ENCODE measurements at regions not wholly inside any gene's neighbourhood (a gene's known extent, or its start where the extent isn't known, plus 50 kb on each side); places are given as distances from the start of the nearest gene placed in this dataset.
A peak's percentile ranks its signal among the peaks of the same experiment; 100 is the strongest.

- Histone ChIP-seq H3K36me3 (ENCODE audit: insufficient read depth, low read length, poor library complexity, severe bottlenecking) (no peaks in the 10 kb centered on the region), H3K9me3 (ENCODE audit: low read depth, low read length, poor library complexity, severe bottlenecking) (no peaks in the 10 kb centered on the region), H3K27ac (ENCODE audit: low read depth, low read length, poor library complexity, severe bottlenecking) (no peak overlapping the region), H3K4me1 (ENCODE audit: insufficient read depth, low read length, poor library complexity, severe bottlenecking) (no peaks in the 10 kb centered on the region), H3K27me3 (replicated peaks; ENCODE audit: insufficient read depth, low read depth, low read length, poor library complexity) (no peaks in the 10 kb centered on the region), H3K4me3 (ENCODE audit: low read depth, low read length, poor library complexity, severe bottlenecking) (no peak overlapping the region)
- intact Hi-C loops (cut with micrococcal nuclease; ENCODE audit: unreplicated experiment), result no loop called here
- TF ChIP-seq EZH2 (IDR thresholded peaks at IDR 0.05; ENCODE audit: borderline replicate concordance, low read depth, low read length, poor library complexity, severe bottlenecking) (no peak), CTCF (conservative IDR thresholded peaks at IDR 0.05; ENCODE audit: low read depth, low read length) (no peak)
- BruUV-seq (replicated peaks), result no TSS peak
- ChIA-PET POLR2A (ENCODE audit: low non-redundant PET) (no interaction called here), CTCF (no interaction called here)
- peak; percentile 25 for DNase-seq (ENCODE audit: low spot score)
Measured at GRCh38 chr3:99534951-99535704, 103.3 kb upstream of the COL8A1 start.

- peaks cover 8% of the 10 kb centered on the region for H3K4me1 ChIP-seq (ENCODE audit: insufficient read depth, low read length, poor library complexity, severe bottlenecking)
- TF ChIP-seq CTCF (conservative IDR thresholded peaks at IDR 0.05; ENCODE audit: low read depth, low read length), result peak; percentile 82
- no peak for TF ChIP-seq EZH2 (IDR thresholded peaks at IDR 0.05; ENCODE audit: borderline replicate concordance, low read depth, low read length, poor library complexity, severe bottlenecking)
- H3K27ac ChIP-seq (ENCODE audit: low read depth, low read length, poor library complexity, severe bottlenecking), result no peak overlapping the region
- BruUV-seq (replicated peaks), result no TSS peak
- ChIA-PET CTCF (interaction anchor here (0.8 to 1.1 kb wide), 2 partner anchors 33 to 508 kb away, joined by 3 to 4 read pairs; no protein-coding TSS in a partner anchor), POLR2A (ENCODE audit: low non-redundant PET) (no interaction called here)
- H3K36me3 ChIP-seq (ENCODE audit: insufficient read depth, low read length, poor library complexity, severe bottlenecking), result no peaks in the 10 kb centered on the region
- H3K4me3 ChIP-seq (ENCODE audit: low read depth, low read length, poor library complexity, severe bottlenecking), result no peak overlapping the region
- H3K9me3 ChIP-seq (ENCODE audit: low read depth, low read length, poor library complexity, severe bottlenecking), result no peaks in the 10 kb centered on the region
- H3K27me3 ChIP-seq (replicated peaks; ENCODE audit: insufficient read depth, low read depth, low read length, poor library complexity), result no peaks in the 10 kb centered on the region
- intact Hi-C loops (cut with micrococcal nuclease; ENCODE audit: unreplicated experiment), result loop anchor here (2.0 kb wide), 2 partner anchors 357 to 509 kb away; no protein-coding TSS in a partner anchor
- peak; percentile 88 for DNase-seq (ENCODE audit: low spot score)
Measured at GRCh38 chr3:99532246-99532645, 106.1 kb upstream of the COL8A1 start.

- Histone ChIP-seq H3K27ac (ENCODE audit: low read depth, low read length, poor library complexity, severe bottlenecking) (no peak overlapping the region), H3K4me1 (ENCODE audit: insufficient read depth, low read length, poor library complexity, severe bottlenecking) (peaks cover 8% of the 10 kb centered on the region), H3K9me3 (ENCODE audit: low read depth, low read length, poor library complexity, severe bottlenecking) (no peaks in the 10 kb centered on the region), H3K27me3 (replicated peaks; ENCODE audit: insufficient read depth, low read depth, low read length, poor library complexity) (no peaks in the 10 kb centered on the region), H3K36me3 (ENCODE audit: insufficient read depth, low read length, poor library complexity, severe bottlenecking) (no peaks in the 10 kb centered on the region), H3K4me3 (ENCODE audit: low read depth, low read length, poor library complexity, severe bottlenecking) (no peak overlapping the region)
- POLR2A ChIA-PET (ENCODE audit: low non-redundant PET), result no interaction called here
- intact Hi-C loops (cut with micrococcal nuclease; ENCODE audit: unreplicated experiment), result loop anchor here (10.0 kb wide), 1 partner anchor 414 kb away; no protein-coding TSS in a partner anchor
- CTCF ChIA-PET, result interaction anchor here (0.6 to 0.7 kb wide), 2 partner anchors 32 to 725 kb away, joined by 3 read pairs; no protein-coding TSS in a partner anchor
- no TSS peak for BruUV-seq (replicated peaks)
- no peak for DNase-seq (ENCODE audit: low spot score)
- TF ChIP-seq EZH2 (IDR thresholded peaks at IDR 0.05; ENCODE audit: borderline replicate concordance, low read depth, low read length, poor library complexity, severe bottlenecking), result no peak
- TF ChIP-seq CTCF (conservative IDR thresholded peaks at IDR 0.05; ENCODE audit: low read depth, low read length), result no peak
Measured at GRCh38 chr3:99529265-99529664, 109.1 kb upstream of the COL8A1 start.
